ENCODE measurements at regions not wholly inside any gene's neighbourhood (a gene's known extent, or its start where the extent isn't known, plus 50 kb on each side); places are given as distances from the start of the nearest gene placed in this dataset.
"Not testable (repeated sequence)": the region's sequence is repeated elsewhere in the genome, so short reads cannot be mapped to it uniquely, and the experiment has no call there.

DNA sequence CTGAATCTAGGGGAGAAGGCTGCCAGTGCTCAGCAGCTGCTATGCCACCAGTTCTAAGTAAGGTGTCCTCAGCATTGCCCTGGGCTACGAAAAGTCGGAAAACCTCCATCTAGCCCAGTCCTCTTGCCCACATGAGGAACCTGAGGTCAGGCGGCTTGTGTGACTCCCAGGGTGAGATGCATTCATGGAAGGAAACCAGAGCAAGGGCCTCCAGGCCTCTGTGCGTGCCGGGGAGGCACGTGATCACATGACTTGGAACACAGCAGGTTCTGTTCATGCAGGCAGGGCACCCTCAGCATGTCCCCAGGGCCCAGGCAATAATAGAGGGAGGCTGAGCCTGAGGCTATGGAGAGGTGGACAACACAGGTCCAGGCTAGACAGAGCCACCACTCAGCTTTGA, 312.5 kb upstream of the DUSP10 start:
- TF ChIP-seq, protein P1, sequence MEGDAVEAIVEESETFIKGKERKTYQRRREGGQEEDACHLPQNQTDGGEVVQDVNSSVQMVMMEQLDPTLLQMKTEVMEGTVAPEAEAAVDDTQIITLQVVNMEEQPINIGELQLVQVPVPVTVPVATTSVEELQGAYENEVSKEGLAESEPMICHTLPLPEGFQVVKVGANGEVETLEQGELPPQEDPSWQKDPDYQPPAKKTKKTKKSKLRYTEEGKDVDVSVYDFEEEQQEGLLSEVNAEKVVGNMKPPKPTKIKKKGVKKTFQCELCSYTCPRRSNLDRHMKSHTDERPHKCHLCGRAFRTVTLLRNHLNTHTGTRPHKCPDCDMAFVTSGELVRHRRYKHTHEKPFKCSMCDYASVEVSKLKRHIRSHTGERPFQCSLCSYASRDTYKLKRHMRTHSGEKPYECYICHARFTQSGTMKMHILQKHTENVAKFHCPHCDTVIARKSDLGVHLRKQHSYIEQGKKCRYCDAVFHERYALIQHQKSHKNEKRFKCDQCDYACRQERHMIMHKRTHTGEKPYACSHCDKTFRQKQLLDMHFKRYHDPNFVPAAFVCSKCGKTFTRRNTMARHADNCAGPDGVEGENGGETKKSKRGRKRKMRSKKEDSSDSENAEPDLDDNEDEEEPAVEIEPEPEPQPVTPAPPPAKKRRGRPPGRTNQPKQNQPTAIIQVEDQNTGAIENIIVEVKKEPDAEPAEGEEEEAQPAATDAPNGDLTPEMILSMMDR (IDR thresholded peaks at IDR 0.05; ENCODE audit: borderline replicate concordance, extremely low read depth, low read length, poor library complexity, severe bottlenecking), result no peak
- no peak for TF ChIP-seq EZH2 (IDR thresholded peaks at IDR 0.05; ENCODE audit: borderline replicate concordance, low read depth, low read length, severe bottlenecking)

DNA sequence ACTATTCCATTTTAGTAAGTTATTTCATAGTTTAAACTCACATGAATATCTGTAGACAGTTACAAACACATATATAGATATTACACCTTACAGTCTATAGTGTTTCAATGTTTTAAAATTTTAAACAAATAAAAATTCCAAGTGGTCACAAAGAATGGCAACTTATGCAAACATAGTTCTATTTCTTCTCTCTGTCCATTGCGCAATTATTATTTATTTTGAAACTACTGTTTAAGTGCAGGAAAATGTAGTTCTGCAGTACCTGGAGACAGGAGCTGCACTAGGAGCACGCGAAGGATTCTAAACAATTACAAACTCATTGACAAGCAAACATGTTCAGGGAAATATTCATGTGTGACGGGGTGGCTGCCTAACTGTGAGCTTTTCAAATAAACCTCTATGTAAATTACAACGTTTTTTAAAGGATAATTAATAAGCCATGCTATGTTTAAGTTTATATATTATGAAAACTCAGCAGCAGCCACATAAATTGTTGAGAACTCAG, 312.0 kb upstream of the DUSP10 start:
- H4K20me1 ChIP-seq (ENCODE audit: insufficient read depth, low read length), result no peaks in the 10 kb centered on the region
- H2AFZ ChIP-seq (ENCODE audit: low read depth, low read length), result no peak overlapping the region
- no peaks in the 10 kb centered on the region for H3K79me2 ChIP-seq (ENCODE audit: insufficient read depth, low read length)
- H3K27me3 ChIP-seq (ENCODE audit: insufficient read depth, low read length, poor library complexity), result no peaks in the 10 kb centered on the region
- TF ChIP-seq EZH2 (IDR thresholded peaks at IDR 0.05; ENCODE audit: borderline replicate concordance, low read depth, low read length, severe bottlenecking), result no peak
- TF ChIP-seq, protein P1 (IDR thresholded peaks at IDR 0.05; ENCODE audit: borderline replicate concordance, extremely low read depth, low read length, poor library complexity, severe bottlenecking), result no peak
- DNase-seq (no peak), ATAC-seq (ENCODE audit: insufficient read depth, low read depth) (no peak)
- H3K4me1 ChIP-seq (ENCODE audit: insufficient read depth, low read length), result peaks cover 4% of the 10 kb centered on the region
- no peaks in the 10 kb centered on the region for H3K36me3 ChIP-seq (ENCODE audit: insufficient read depth, low read length)
- no peak overlapping the region for H3K4me3 ChIP-seq (ENCODE audit: low read depth in 1 of 2, low read length in 2 of 2)
- no peak overlapping the region for H3K4me2 ChIP-seq (ENCODE audit: insufficient read depth, low read length)
- no peak overlapping the region for H3K9ac ChIP-seq (ENCODE audit: low read depth, low read length)
- H3K27ac ChIP-seq (ENCODE audit: low read length), result no peak overlapping the region
- no peaks in the 10 kb centered on the region for H3K9me3 ChIP-seq (ENCODE audit: insufficient read depth, low read length, severe bottlenecking)

More for the DNA sequence above, 312.5 kb upstream of the DUSP10 start:
- DNase-seq (no peak), ATAC-seq (ENCODE audit: insufficient read depth, low read depth) (no peak)
- H3K4me2 ChIP-seq (ENCODE audit: insufficient read depth, low read length), result no peak overlapping the region
- no peaks in the 10 kb centered on the region for H3K9me3 ChIP-seq (ENCODE audit: insufficient read depth, low read length, severe bottlenecking)
- no peaks in the 10 kb centered on the region for H3K36me3 ChIP-seq (ENCODE audit: insufficient read depth, low read length)
- no peaks in the 10 kb centered on the region for H3K4me1 ChIP-seq (ENCODE audit: insufficient read depth, low read length)
- no peaks in the 10 kb centered on the region for H3K27me3 ChIP-seq (ENCODE audit: insufficient read depth, low read length, poor library complexity)
- no peak overlapping the region for H3K9ac ChIP-seq (ENCODE audit: low read depth, low read length)
- no peaks in the 10 kb centered on the region for H4K20me1 ChIP-seq (ENCODE audit: insufficient read depth, low read length)
- H2AFZ ChIP-seq (ENCODE audit: low read depth, low read length), result no peak overlapping the region
- H3K4me3 ChIP-seq (ENCODE audit: low read depth in 1 of 2, low read length in 2 of 2), result no peak overlapping the region
- H3K79me2 ChIP-seq (ENCODE audit: insufficient read depth, low read length), result no peaks in the 10 kb centered on the region
- no peak overlapping the region for H3K27ac ChIP-seq (ENCODE audit: low read length)

DNA sequence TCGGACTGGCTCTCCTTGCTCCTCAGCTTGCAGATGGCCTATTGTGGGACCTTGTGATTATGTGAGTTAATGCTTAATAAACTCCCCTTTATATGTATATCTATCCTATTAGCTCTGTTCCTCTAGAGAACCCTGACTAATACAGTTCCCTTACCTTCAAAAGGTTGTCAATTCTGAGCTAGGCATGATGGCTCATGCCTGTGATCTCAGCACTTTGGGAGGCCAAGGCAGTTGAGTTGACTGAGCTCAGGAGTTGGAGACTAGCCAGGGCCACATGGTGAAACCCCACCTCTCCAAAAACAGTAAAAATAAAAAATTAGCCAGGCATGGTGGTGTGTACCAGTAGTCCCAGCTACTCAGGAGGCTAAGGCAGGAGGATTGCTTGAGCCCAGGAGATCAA, 309.4 kb upstream of the DUSP10 start:
- peaks cover 16% of the 10 kb centered on the region for H3K4me1 ChIP-seq (ENCODE audit: insufficient read depth, low read length)
- H3K9me3 ChIP-seq (ENCODE audit: insufficient read depth, low read length, severe bottlenecking); H3K36me3 ChIP-seq (ENCODE audit: insufficient read depth, low read length); H3K27me3 ChIP-seq (ENCODE audit: insufficient read depth, low read length, poor library complexity); H2AFZ ChIP-seq (ENCODE audit: low read depth, low read length); H3K4me3 ChIP-seq (ENCODE audit: low read depth in 1 of 2, low read length in 2 of 2); H3K27ac ChIP-seq (ENCODE audit: low read length); DNase-seq; H3K9ac ChIP-seq (ENCODE audit: low read depth, low read length); H4K20me1 ChIP-seq (ENCODE audit: insufficient read depth, low read length); H3K4me2 ChIP-seq (ENCODE audit: insufficient read depth, low read length); H3K79me2 ChIP-seq (ENCODE audit: insufficient read depth, low read length); ATAC-seq (ENCODE audit: insufficient read depth, low read depth): not testable (repeated sequence)

DNA sequence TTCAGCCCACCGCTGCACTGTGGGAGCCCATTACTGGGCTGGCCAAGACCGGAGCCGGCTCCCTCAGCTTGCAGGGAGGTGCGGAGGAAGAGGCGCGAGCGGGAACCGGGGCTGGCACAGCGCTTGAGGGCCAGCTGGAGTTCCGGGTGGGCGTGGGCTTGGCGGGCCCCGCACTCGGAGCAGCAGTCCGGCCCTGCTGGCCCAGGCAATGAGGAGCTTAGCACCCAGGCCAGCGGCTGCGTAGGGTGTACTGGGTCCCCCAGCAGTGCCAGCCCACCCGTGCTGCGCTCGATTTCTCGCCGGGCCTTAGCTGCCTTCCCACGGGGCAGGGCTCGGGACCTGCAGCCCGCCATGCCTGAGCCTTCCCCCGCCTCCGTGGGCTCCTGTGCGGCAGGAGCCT, 307.8 kb upstream of the DUSP10 start:
- not testable (repeated sequence) for H3K36me3 ChIP-seq (ENCODE audit: insufficient read depth, low read length); H3K27ac ChIP-seq (ENCODE audit: low read length); H3K79me2 ChIP-seq (ENCODE audit: insufficient read depth, low read length); H3K27me3 ChIP-seq (ENCODE audit: insufficient read depth, low read length, poor library complexity); ATAC-seq (ENCODE audit: insufficient read depth, low read depth); H3K9me3 ChIP-seq (ENCODE audit: insufficient read depth, low read length, severe bottlenecking); H3K9ac ChIP-seq (ENCODE audit: low read depth, low read length); DNase-seq; H2AFZ ChIP-seq (ENCODE audit: low read depth, low read length); H3K4me2 ChIP-seq (ENCODE audit: insufficient read depth, low read length); H4K20me1 ChIP-seq (ENCODE audit: insufficient read depth, low read length); H3K4me3 ChIP-seq (ENCODE audit: low read depth in 1 of 2, low read length in 2 of 2)
- peaks cover 16% of the 10 kb centered on the region for H3K4me1 ChIP-seq (ENCODE audit: insufficient read depth, low read length)

Measured in DND-41 (cell line).